Fibroblast of skin of back (primary cell): ENCODE measurements at regions not wholly inside any gene's neighbourhood (a gene's known extent, or its start where the extent isn't known, plus 50 kb on each side); places are given as distances from the start of the nearest gene placed in this dataset.

Source experiments
- DNase-seq: peaks from one replicate; pipeline ENCODE4 v3.0.0-alpha.2; 2013

GRCh38 chr11:27968461-27968860, 139.5 kb downstream of the KIF18A start:
- DNase-seq = peak; percentile 12

- DNase-seq = no peak
These were observed 142.4 kb downstream of the KIF18A start for GRCh38 chr11:27965559-27965958.

- DNase-seq = no peak
These were observed 144.6 kb downstream of the KIF18A start for GRCh38 chr11:27963370-27963769.

- no peak for DNase-seq
These were observed 157.8 kb downstream of the KIF18A start for GRCh38 chr11:27949951-27950738.

GRCh38 chr11:27945348-27945747, 162.6 kb downstream of the KIF18A start:
- no peak for DNase-seq

- no peak for DNase-seq
These were observed 169.9 kb downstream of the KIF18A start for GRCh38 chr11:27938011-27938410.

- peak; percentile 98 for DNase-seq
These were observed 173.2 kb downstream of the KIF18A start for GRCh38 chr11:27934830-27935145.

GRCh38 chr11:27933992-27934829, 173.7 kb downstream of the KIF18A start:
- DNase-seq = peak; percentile 97

GRCh38 chr11:27931770-27932169, 176.2 kb downstream of the KIF18A start:
- DNase-seq = no peak

- no peak for DNase-seq
These were observed 177.0 kb downstream of the KIF18A start for GRCh38 chr11:27930946-27931345.

- DNase-seq = no peak
These were observed 179.1 kb downstream of the KIF18A start for GRCh38 chr11:27928809-27929208.

GRCh38 chr11:27926981-27927481, 180.9 kb downstream of the KIF18A start:
- DNase-seq = peak; percentile 97

- peak; percentile 34 for DNase-seq
These were observed 181.5 kb downstream of the KIF18A start for GRCh38 chr11:27926486-27926885.

- DNase-seq = peak; percentile 35
These were observed 186.5 kb downstream of the KIF18A start for GRCh38 chr11:27921472-27921871.

GRCh38 chr11:27916541-27917100, 191.3 kb downstream of the KIF18A start:
- DNase-seq = no peak

- peak; percentile 53 for DNase-seq
These were observed 193.9 kb downstream of the KIF18A start for GRCh38 chr11:27914080-27914479.

- DNase-seq = peak; percentile 63
These were observed 194.3 kb downstream of the KIF18A start for GRCh38 chr11:27913650-27914049.

GRCh38 chr11:27912916-27913315, 195.0 kb downstream of the KIF18A start:
- peak; percentile 50 for DNase-seq

- DNase-seq = peak; percentile 90
These were observed 197.6 kb downstream of the KIF18A start for GRCh38 chr11:27910186-27910931.

- no peak for DNase-seq
These were observed 198.6 kb downstream of the KIF18A start for GRCh38 chr11:27909386-27909785.

- DNase-seq = no peak
These were observed 199.3 kb downstream of the KIF18A start for GRCh38 chr11:27908621-27909020.

GRCh38 chr11:27907530-27907929, 200.4 kb downstream of the KIF18A start:
- peak; percentile 72 for DNase-seq

- no peak for DNase-seq
These were observed 200.9 kb downstream of the KIF18A start for GRCh38 chr11:27907091-27907490.
